ENCODE measurements at regions not wholly inside any gene's neighbourhood (a gene's known extent, or its start where the extent isn't known, plus 50 kb on each side); places are given as distances from the start of the nearest gene placed in this dataset.

DNA sequence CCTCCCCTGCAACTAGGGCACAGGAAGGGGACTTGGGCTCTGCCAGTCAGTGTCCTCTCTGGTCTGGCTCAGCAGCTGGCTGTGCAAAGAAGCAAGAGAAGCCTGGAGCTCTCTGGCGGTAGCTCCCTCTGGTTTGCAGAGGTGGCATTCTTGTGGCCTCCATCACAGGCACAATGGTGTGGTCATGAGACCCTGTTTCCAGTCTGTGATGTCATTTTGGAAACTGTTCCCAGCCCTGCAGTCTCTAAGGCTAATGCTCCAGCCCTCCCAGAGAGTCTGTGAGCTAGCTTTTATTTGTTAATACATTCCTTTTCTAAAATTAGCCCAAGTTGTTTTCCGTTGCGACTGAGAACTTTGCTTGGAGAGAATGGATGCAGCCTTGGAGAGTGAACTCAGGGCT, 69.5 kb upstream of the FOXQ1 start:
- no peaks in the 10 kb centered on the region for H4K20me1 ChIP-seq (ENCODE audit: control insufficient read depth, insufficient read depth)
- peaks cover 0 to 5% of the 10 kb centered on the region in 2 experiments; a peak in 3 of 4 replicates for H3K27me3 ChIP-seq (replicated peaks in 1 of 2; ENCODE audit: control insufficient read depth in 2 of 2, insufficient read depth in 2 of 2, low read length in 1 of 2)
- FAIRE-seq (no peak), ATAC-seq (no peak), DNase-seq (ENCODE audit: low read depth, low spot score) (no peak)
- no peak overlapping the region for H2AFZ ChIP-seq (ENCODE audit: control insufficient read depth, low read depth, low read length)
- POLR2A ChIA-PET: no interaction called here
- H3K9me3 ChIP-seq (replicated peaks; ENCODE audit: control insufficient read depth, insufficient read depth, low read length): no peaks in the 10 kb centered on the region
- WGBS (ENCODE audit: insufficient coverage, insufficient replicate concordance, low lambda C conversion rate, missing lambda C conversion rate): 46% methylated on average over 3 of the region's 3 CpGs
- no peak overlapping the region for H3K9ac ChIP-seq (ENCODE audit: control insufficient read depth, insufficient read depth, low read length)
- H3K4me3 ChIP-seq: no peak overlapping the region
- intact Hi-C loops (cut with micrococcal nuclease; ENCODE audit: unreplicated experiment) (no loop called here), in situ Hi-C loops (cut with MboI) (no loop called here)
- SMC1A ChIA-PET (ENCODE audit: uncharacterized antibody, unreplicated experiment): no interaction called here
- no peaks in the 10 kb centered on the region for H3K79me2 ChIP-seq (ENCODE audit: control insufficient read depth, insufficient read depth, low read length)
- H3K36me3 ChIP-seq (ENCODE audit: control insufficient read depth in 2 of 2, insufficient read depth in 2 of 2, low read length in 1 of 2): no peaks in the 10 kb centered on the region
- RAD21 ChIA-PET (ENCODE audit: unreplicated experiment): no interaction called here
- no peak overlapping the region for H3K27ac ChIP-seq (ENCODE audit: control insufficient read depth, insufficient read depth)
- BruUV-seq (replicated peaks): no TSS peak
- CTCF ChIA-PET: no interaction called here
- TF ChIP-seq TCF3 (IDR thresholded peaks at IDR 0.05; ENCODE audit: borderline replicate concordance, insufficient read depth, low read depth, low read length): no peak
- no peak for TF ChIP-seq ZNF274 (IDR thresholded peaks at IDR 0.05; ENCODE audit: insufficient read depth, insufficient read length)
- TF ChIP-seq ETV6 (conservative IDR thresholded peaks at IDR 0.05 in 1 of 2, IDR thresholded peaks at IDR 0.05 in 1 of 2; ENCODE audit: borderline replicate concordance in 1 of 2, low read depth in 1 of 2): no peak
- TF ChIP-seq TCF7 (IDR thresholded peaks at IDR 0.05; ENCODE audit: borderline replicate concordance): no peak
- TF ChIP-seq SIN3A (IDR thresholded peaks at IDR 0.05; ENCODE audit: low read depth, low read length): no peak
- TF ChIP-seq JUNB (IDR thresholded peaks at IDR 0.05): no peak
- TF ChIP-seq, protein P1, sequence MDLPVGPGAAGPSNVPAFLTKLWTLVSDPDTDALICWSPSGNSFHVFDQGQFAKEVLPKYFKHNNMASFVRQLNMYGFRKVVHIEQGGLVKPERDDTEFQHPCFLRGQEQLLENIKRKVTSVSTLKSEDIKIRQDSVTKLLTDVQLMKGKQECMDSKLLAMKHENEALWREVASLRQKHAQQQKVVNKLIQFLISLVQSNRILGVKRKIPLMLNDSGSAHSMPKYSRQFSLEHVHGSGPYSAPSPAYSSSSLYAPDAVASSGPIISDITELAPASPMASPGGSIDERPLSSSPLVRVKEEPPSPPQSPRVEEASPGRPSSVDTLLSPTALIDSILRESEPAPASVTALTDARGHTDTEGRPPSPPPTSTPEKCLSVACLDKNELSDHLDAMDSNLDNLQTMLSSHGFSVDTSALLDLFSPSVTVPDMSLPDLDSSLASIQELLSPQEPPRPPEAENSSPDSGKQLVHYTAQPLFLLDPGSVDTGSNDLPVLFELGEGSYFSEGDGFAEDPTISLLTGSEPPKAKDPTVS (IDR thresholded peaks at IDR 0.05; ENCODE audit: low read depth, low read length): no peak
- TF ChIP-seq TARDBP (IDR thresholded peaks at IDR 0.05; ENCODE audit: borderline replicate concordance): no peak
- no peak for TF ChIP-seq BMI1 (IDR thresholded peaks at IDR 0.05; ENCODE audit: borderline replicate concordance)
- no peak for TF ChIP-seq STAT1 (conservative IDR thresholded peaks at IDR 0.05)
- no peak for TF ChIP-seq TCF12 (IDR thresholded peaks at IDR 0.05; ENCODE audit: low read depth, low read length)
- TF ChIP-seq POU2F2 (IDR thresholded peaks at IDR 0.05; ENCODE audit: borderline replicate concordance, low read depth, low read length): no peak
- TF ChIP-seq RELA (IDR thresholded peaks at IDR 0.05; ENCODE audit: borderline replicate concordance, partially characterized antibody): no peak
- TF ChIP-seq PAX8 (IDR thresholded peaks at IDR 0.05): no peak
- H3K4me2 ChIP-seq (ENCODE audit: control insufficient read depth, insufficient read depth): no peak overlapping the region
- H3K4me1 ChIP-seq (ENCODE audit: control insufficient read depth, insufficient read depth, low read length): no peaks in the 10 kb centered on the region

All from GM12878 (cell line).